Erythroblast (primary cell): ENCODE measurements at regions not wholly inside any gene's neighbourhood (a gene's known extent, or its start where the extent isn't known, plus 50 kb on each side); places are given as distances from the start of the nearest gene placed in this dataset.

Source experiments
- GATA1 ChIP-seq: IDR thresholded peaks from 2 replicates; pipeline ENCODE4 v1.6.1; 2011; ENCODE audit warnings: low read depth, mild to moderate bottlenecking, control low read depth, low read length, moderate library complexity
- POLR2A ChIP-seq: IDR thresholded peaks from 2 replicates; pipeline ENCODE4 v1.6.1; 2011; ENCODE audit warnings: mild to moderate bottlenecking, low read length

DNA sequence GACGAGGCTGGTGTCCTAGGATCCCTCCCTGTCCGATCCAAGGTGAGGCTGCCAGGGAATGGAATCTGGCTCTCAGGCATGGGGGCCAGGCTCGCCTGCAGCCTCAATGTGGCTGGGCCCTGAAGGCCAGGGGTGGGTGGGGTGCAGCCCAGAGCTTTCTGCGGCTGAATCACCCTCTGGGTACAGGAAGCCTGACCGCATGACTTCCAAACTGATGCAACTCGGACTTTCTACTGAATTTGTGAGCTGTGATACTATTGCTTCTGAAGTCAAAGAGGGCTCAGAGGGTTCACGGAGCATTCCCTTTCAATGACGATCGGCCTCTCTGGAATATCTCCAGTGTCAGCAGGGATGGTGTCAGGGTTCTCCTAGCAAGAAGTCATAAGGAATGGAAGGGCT, 123.7 kb downstream of the METRNL start:
- no peak for TF ChIP-seq POLR2A
- TF ChIP-seq GATA1: no peak
